HepG2 (cell line): ENCODE measurements at regions not wholly inside any gene's neighbourhood (a gene's known extent, or its start where the extent isn't known, plus 50 kb on each side); places are given as distances from the start of the nearest gene placed in this dataset.

ENCODE experiments used
- ATAC-seq: fragments of 200-7000 bp; cut with Tn5 transposase; 3 replicates; pipeline ENCODE4 v1.9.1; 2020; ENCODE audit warnings: mild to moderate bottlenecking, moderate library complexity
- BruUV-seq: library from RNA; stranded (reverse); fragments of 400-500 nt; replicated peaks from 2 replicates; lab custom pipeline; 2021; lab: Mats Ljungman, UMichigan
- CTCF ChIA-PET: fragments of 300-600 bp; formaldehyde crosslinking; extraction: SDS; loops from one replicate; lab custom pipeline; 2021; ENCODE audit warnings: low total read pairs, inconsistent platforms, low intra/inter-chr PET ratio; lab: Yijun Ruan, JAX
- POLR2A ChIA-PET: fragments of 350-600 bp; sonication (Branson Sonifier 250); formaldehyde crosslinking; loops from one replicate; lab custom pipeline; 2020; ENCODE audit warnings: antibody characterized with exemption, inconsistent platforms; lab: Yijun Ruan, JAX
- DNase-seq: peaks from one replicate; pipeline ENCODE4 v3.0.0-alpha.2; 2015; ENCODE audit warnings: low spot score
- FAIRE-seq: peaks from 3 replicates; lab custom pipeline; 2011; peaks lifted over from hg19 to GRCh38; lab: Jason Lieb, UNC
- H2AFZ ChIP-seq: one replicate; pipeline ENCODE4 v1.6.1; 2011; ENCODE audit warnings: low read length, inconsistent platforms
- H3K27ac ChIP-seq: fragments of 300-600 bp; 3 replicates; pipeline ENCODE4 v1.8.0; 2011; ENCODE audit warnings: mixed run types, mild to moderate bottlenecking, mixed read lengths, low read length, inconsistent platforms; ENCODE audit not compliant: insufficient read depth; ENCODE audit errors: extremely low read length
- H3K27me3 ChIP-seq, 2 experiments: fragments of 200-600 bp in 1 of 2; 2 replicates in 1 of 2; 3 replicates in 1 of 2; pipeline versions ENCODE4 v1.6.0 to v1.8.0; 2011; ENCODE audit warnings: low read length in 2 of 2, mild to moderate bottlenecking in 2 of 2, moderate library complexity in 2 of 2, inconsistent platforms in 1 of 2; ENCODE audit not compliant: insufficient read depth in 2 of 2, control insufficient read depth in 1 of 2
- H3K36me3 ChIP-seq, 2 experiments: fragments of 200-600 bp in 1 of 2; replicated peaks in 1 of 2; 2 replicates in 1 of 2; 3 replicates in 1 of 2; pipeline versions ENCODE4 v1.5.1 to v1.8.0; 2011; ENCODE audit warnings: low read length in 2 of 2, inconsistent platforms in 1 of 2; ENCODE audit not compliant: insufficient read depth in 2 of 2, control insufficient read depth in 1 of 2
- H3K4me1 ChIP-seq: 2 replicates; pipeline ENCODE4 v1.5.1; 2012; ENCODE audit warnings: low read length, inconsistent platforms; ENCODE audit not compliant: insufficient read depth
- H3K4me2 ChIP-seq: 2 replicates; pipeline ENCODE4 v1.6.0; 2011; ENCODE audit warnings: low read depth, low read length, inconsistent platforms
- H3K4me3 ChIP-seq, 3 experiments: fragments of 200-600 bp in 1 of 3; sonication (generic), shearing (Covaris generic) in 1 of 3; replicated peaks in 1 of 3; 2 replicates each; pipeline ENCODE4 v1.5.1; 2011 to 2016; ENCODE audit warnings: low read length in 3 of 3, inconsistent platforms in 2 of 3, low read depth in 2 of 3, mild to moderate bottlenecking in 2 of 3, control low read depth in 1 of 3, mixed read lengths in 1 of 3; ENCODE audit not compliant: insufficient read depth in 1 of 3
- H3K79me2 ChIP-seq: one replicate; pipeline ENCODE4 v1.6.1; 2011; ENCODE audit warnings: low read length, inconsistent platforms; ENCODE audit not compliant: insufficient read depth
- H3K9ac ChIP-seq: 2 replicates; pipeline ENCODE4 v1.6.0; 2011; ENCODE audit warnings: mild to moderate bottlenecking, low read depth, low read length, inconsistent platforms; ENCODE audit not compliant: insufficient read depth
- H3K9me3 ChIP-seq: 2 replicates; pipeline ENCODE4 v1.5.1; 2012; ENCODE audit warnings: mild to moderate bottlenecking, low read length
- H4K20me1 ChIP-seq: 2 replicates; pipeline ENCODE4 v1.6.0; 2011; ENCODE audit warnings: inconsistent platforms, mild to moderate bottlenecking, low read length, moderate library complexity; ENCODE audit not compliant: insufficient read depth
- CEBPG ChIP-seq: IDR thresholded peaks from 2 replicates; pipeline ENCODE4 v1.6.1; 2016
- NFE2L2 ChIP-seq: fragments of 150-350 bp; IDR thresholded peaks from 2 replicates; pipeline ENCODE4 v1.6.1; 2014; ENCODE audit warnings: low read length
- PHF5A ChIP-seq: IDR thresholded peaks from one replicate; pipeline ENCODE4 v1.6.1; 2018; ENCODE audit warnings: low read depth, missing genetic modification reagents; ENCODE audit not compliant: unreplicated experiment
- RARG ChIP-seq: sonication (generic); formaldehyde crosslinking; IDR thresholded peaks from 2 replicates; pipeline ENCODE4 v1.4.0; 2020; ENCODE audit warnings: low read depth, mild to moderate bottlenecking, missing genetic modification reagents
- ZFP41 ChIP-seq: sonication (generic); formaldehyde crosslinking; IDR thresholded peaks from 2 replicates; pipeline ENCODE4 v1.4.0; 2020; ENCODE audit warnings: mild to moderate bottlenecking, missing genetic modification reagents, borderline replicate concordance
- ZFP82 ChIP-seq: sonication (generic); formaldehyde crosslinking; IDR thresholded peaks from 2 replicates; pipeline ENCODE4 v1.5.1; 2020; ENCODE audit warnings: mild to moderate bottlenecking, missing genetic modification reagents, borderline replicate concordance
- ZNF234 ChIP-seq: sonication (generic); formaldehyde crosslinking; conservative IDR thresholded peaks from 2 replicates; pipeline ENCODE4 v1.5.1; 2020; ENCODE audit warnings: mild to moderate bottlenecking, missing genetic modification reagents
- ZNF558 ChIP-seq: sonication (generic); formaldehyde crosslinking; IDR thresholded peaks from 2 replicates; pipeline ENCODE4 v1.9.0; 2022; ENCODE audit warnings: mild to moderate bottlenecking, missing genetic modification reagents, borderline replicate concordance
- WGBS: methylation state at CpG from one replicate; pipeline ENCODE4 v1.1.6; 2017; ENCODE audit warnings: low lambda C conversion rate; 5-methylcytosine and 5-hydroxymethylcytosine counted together
- in situ Hi-C: cut with HindIII; loops from 2 replicates; pipeline ENCODE4 v1.10.0; 2017; ENCODE audit warnings: low pct_unique_long_range_greater_than_20kb; ENCODE audit not compliant: extremely low pct_ligation_motif_present
- intact Hi-C: fragments of 100-400 bp; cut with micrococcal nuclease; formaldehyde crosslinking; loops from one replicate; pipeline ENCODE4 v1.10.0; 2022; ENCODE audit not compliant: unreplicated experiment
- TF ChIP-seq, protein P1 (sequence below): sonication (generic); formaldehyde crosslinking; IDR thresholded peaks from 2 replicates; pipeline ENCODE4 v1.5.1; 2020; ENCODE audit warnings: mild to moderate bottlenecking, missing genetic modification reagents, moderate library complexity
- TF ChIP-seq, protein P2 (sequence below): sonication (generic); formaldehyde crosslinking; IDR thresholded peaks from 2 replicates; pipeline ENCODE4 v1.4.0; 2020; ENCODE audit warnings: missing genetic modification reagents, borderline replicate concordance
- TF ChIP-seq, protein P3 (sequence below): IDR thresholded peaks from 2 replicates; pipeline ENCODE4 v1.6.1; 2016; ENCODE audit warnings: mild to moderate bottlenecking
- TF ChIP-seq, protein P4 (sequence below): sonication (generic); formaldehyde crosslinking; IDR thresholded peaks from 2 replicates; pipeline ENCODE4 v1.8.1; 2023; ENCODE audit warnings: missing genetic modification reagents, inconsistent platforms, borderline replicate concordance
- TF ChIP-seq, protein P5 (sequence below): sonication (generic); formaldehyde crosslinking; IDR thresholded peaks from 2 replicates; pipeline ENCODE4 v1.5.0; 2020; ENCODE audit warnings: missing genetic modification reagents, mild to moderate bottlenecking, borderline replicate concordance

DNA sequence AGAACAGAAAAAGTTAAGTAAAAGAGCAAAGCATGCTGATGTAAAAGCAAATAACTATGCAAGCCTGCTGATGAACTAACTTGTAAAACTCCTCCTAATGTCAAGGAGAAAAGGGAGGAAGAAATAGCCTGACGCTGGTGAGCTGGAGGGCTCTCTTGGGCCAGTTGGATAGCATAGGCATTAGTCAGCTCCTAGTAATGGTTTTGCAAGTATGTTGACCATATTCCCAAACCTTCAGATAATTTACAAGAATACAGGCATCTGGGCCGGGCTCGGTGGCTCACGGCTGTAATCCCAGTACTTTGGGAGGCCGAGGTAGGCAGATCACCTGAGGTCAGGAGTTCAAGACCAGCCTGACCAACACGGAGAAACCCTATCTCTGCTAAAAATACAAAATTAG lies 871.4 kb downstream of the C12orf50 start (continued):
- TF ChIP-seq, protein P1, sequence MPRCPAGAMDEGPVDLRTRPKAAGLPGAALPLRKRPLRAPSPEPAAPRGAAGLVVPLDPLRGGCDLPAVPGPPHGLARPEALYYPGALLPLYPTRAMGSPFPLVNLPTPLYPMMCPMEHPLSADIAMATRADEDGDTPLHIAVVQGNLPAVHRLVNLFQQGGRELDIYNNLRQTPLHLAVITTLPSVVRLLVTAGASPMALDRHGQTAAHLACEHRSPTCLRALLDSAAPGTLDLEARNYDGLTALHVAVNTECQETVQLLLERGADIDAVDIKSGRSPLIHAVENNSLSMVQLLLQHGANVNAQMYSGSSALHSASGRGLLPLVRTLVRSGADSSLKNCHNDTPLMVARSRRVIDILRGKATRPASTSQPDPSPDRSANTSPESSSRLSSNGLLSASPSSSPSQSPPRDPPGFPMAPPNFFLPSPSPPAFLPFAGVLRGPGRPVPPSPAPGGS, result no peak
- TF ChIP-seq, all 625 proteins: peak for 0

DNA sequence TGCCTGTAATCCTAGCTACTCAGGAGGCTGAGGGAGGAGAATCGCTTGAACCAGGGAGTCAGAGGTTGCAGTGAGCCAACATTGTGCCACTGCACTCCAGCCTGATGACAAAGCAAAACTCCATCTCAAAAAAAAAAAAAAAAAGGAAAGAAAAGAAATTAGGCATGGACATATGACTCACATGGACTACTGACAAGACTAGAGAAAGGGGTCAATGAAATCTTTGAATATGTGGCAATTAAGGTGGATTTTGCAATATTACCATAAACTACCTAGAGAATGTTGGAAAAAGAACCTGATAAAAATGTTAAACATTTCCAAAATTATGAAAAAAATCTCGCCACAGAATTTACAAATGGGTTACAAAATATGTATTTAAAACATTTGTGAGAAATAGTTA lies 873.6 kb downstream of the C12orf50 start:
- H4K20me1 ChIP-seq, result no peaks in the 10 kb centered on the region
- CTCF ChIA-PET, result no interaction called here
- H3K4me3 ChIP-seq, result no peak overlapping the region
- H2AFZ ChIP-seq, result no peak overlapping the region
- H3K79me2 ChIP-seq, result no peaks in the 10 kb centered on the region
- in situ Hi-C loops (no loop called here), intact Hi-C loops (no loop called here)
- no peak for ATAC-seq
- no peak overlapping the region for H3K4me2 ChIP-seq
- POLR2A ChIA-PET, result no interaction called here
- H3K4me1 ChIP-seq, result no peaks in the 10 kb centered on the region
- WGBS, result 18% methylated on average over 2 of the region's 2 CpGs
- DNase-seq, result no peak
- H3K9ac ChIP-seq, result no peak overlapping the region
- H3K27ac ChIP-seq, result no peak overlapping the region
- no peaks in the 10 kb centered on the region for H3K36me3 ChIP-seq
- peaks cover 71% of the 10 kb centered on the region for H3K9me3 ChIP-seq
- BruUV-seq, result no TSS peak
- no peaks in the 10 kb centered on the region for H3K27me3 ChIP-seq
- FAIRE-seq, result no peak
- TF ChIP-seq ZNF234 (CRISPR knock-in tag), result no peak
- TF ChIP-seq ZNF558 (CRISPR knock-in tag), result no peak
- TF ChIP-seq RARG (CRISPR knock-in tag), result no peak
- TF ChIP-seq PHF5A (CRISPR knock-in tag), result no peak
- no peak for TF ChIP-seq ZFP82 (CRISPR knock-in tag)
- TF ChIP-seq ZFP41 (CRISPR knock-in tag), result no peak
- TF ChIP-seq, protein P2, sequence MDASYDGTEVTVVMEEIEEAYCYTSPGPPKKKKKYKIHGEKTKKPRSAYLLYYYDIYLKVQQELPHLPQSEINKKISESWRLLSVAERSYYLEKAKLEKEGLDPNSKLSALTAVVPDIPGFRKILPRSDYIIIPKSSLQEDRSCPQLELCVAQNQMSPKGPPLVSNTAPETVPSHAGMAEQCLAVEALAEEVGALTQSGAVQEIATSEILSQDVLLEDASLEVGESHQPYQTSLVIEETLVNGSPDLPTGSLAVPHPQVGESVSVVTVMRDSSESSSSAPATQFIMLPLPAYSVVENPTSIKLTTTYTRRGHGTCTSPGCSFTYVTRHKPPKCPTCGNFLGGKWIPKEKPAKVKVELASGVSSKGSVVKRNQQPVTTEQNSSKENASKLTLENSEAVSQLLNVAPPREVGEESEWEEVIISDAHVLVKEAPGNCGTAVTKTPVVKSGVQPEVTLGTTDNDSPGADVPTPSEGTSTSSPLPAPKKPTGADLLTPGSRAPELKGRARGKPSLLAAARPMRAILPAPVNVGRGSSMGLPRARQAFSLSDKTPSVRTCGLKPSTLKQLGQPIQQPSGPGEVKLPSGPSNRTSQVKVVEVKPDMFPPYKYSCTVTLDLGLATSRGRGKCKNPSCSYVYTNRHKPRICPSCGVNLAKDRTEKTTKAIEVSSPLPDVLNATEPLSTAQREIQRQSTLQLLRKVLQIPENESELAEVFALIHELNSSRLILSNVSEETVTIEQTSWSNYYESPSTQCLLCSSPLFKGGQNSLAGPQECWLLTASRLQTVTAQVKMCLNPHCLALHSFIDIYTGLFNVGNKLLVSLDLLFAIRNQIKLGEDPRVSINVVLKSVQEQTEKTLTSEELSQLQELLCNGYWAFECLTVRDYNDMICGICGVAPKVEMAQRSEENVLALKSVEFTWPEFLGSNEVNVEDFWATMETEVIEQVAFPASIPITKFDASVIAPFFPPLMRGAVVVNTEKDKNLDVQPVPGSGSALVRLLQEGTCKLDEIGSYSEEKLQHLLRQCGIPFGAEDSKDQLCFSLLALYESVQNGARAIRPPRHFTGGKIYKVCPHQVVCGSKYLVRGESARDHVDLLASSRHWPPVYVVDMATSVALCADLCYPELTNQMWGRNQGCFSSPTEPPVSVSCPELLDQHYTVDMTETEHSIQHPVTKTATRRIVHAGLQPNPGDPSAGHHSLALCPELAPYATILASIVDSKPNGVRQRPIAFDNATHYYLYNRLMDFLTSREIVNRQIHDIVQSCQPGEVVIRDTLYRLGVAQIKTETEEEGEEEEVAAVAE (CRISPR knock-in tag), result no peak
- TF ChIP-seq, protein P3, sequence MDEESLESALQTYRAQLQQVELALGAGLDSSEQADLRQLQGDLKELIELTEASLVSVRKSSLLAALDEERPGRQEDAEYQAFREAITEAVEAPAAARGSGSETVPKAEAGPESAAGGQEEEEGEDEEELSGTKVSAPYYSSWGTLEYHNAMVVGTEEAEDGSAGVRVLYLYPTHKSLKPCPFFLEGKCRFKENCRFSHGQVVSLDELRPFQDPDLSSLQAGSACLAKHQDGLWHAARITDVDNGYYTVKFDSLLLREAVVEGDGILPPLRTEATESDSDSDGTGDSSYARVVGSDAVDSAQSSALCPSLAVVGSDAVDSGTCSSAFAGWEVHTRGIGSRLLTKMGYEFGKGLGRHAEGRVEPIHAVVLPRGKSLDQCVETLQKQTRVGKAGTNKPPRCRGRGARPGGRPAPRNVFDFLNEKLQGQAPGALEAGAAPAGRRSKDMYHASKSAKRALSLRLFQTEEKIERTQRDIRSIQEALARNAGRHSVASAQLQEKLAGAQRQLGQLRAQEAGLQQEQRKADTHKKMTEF, result no peak
- no peak for TF ChIP-seq CEBPG (CRISPR knock-in tag)
- TF ChIP-seq NFE2L2, result no peak
- TF ChIP-seq, protein P4, sequence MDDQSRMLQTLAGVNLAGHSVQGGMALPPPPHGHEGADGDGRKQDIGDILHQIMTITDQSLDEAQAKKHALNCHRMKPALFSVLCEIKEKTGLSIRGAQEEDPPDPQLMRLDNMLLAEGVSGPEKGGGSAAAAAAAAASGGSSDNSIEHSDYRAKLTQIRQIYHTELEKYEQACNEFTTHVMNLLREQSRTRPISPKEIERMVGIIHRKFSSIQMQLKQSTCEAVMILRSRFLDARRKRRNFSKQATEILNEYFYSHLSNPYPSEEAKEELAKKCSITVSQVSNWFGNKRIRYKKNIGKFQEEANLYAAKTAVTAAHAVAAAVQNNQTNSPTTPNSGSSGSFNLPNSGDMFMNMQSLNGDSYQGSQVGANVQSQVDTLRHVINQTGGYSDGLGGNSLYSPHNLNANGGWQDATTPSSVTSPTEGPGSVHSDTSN (CRISPR knock-in tag), result no peak
- TF ChIP-seq, protein P5, sequence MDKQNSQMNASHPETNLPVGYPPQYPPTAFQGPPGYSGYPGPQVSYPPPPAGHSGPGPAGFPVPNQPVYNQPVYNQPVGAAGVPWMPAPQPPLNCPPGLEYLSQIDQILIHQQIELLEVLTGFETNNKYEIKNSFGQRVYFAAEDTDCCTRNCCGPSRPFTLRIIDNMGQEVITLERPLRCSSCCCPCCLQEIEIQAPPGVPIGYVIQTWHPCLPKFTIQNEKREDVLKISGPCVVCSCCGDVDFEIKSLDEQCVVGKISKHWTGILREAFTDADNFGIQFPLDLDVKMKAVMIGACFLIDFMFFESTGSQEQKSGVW, result no peak
